Upper lobe of right lung (tissue), 1 donor: ENCODE measurements at regions not wholly inside any gene's neighbourhood (a gene's known extent, or its start where the extent isn't known, plus 50 kb on each side); places are given as distances from the start of the nearest gene placed in this dataset.

Source experiments
- ATAC-seq: fragments of 200-7000 bp; cut with Tn5 transposase; one replicate; pipeline ENCODE4 v1.9.1; 2020; ENCODE audit warnings: mild to moderate bottlenecking, moderate library complexity
- DNase-seq: peaks from one replicate; pipeline ENCODE4 v3.0.0-alpha.2; 2020
- H3K27ac ChIP-seq: fragments of 200-600 bp; one replicate; pipeline ENCODE4 v1.8.0; 2022
- H3K27me3 ChIP-seq: fragments of 200-600 bp; one replicate; pipeline ENCODE4 v1.8.0; 2022; ENCODE audit warnings: mild to moderate bottlenecking
- H3K36me3 ChIP-seq: fragments of 200-600 bp; one replicate; pipeline ENCODE4 v1.8.0; 2022
- H3K4me1 ChIP-seq: fragments of 200-600 bp; one replicate; pipeline ENCODE4 v1.8.0; 2022
- H3K4me3 ChIP-seq: fragments of 200-600 bp; one replicate; pipeline ENCODE4 v1.8.0; 2022; ENCODE audit warnings: mild to moderate bottlenecking
- H3K9me3 ChIP-seq: fragments of 200-600 bp; one replicate; pipeline ENCODE4 v1.8.0; 2022
- CTCF ChIP-seq: fragments of 200-600 bp; IDR thresholded peaks from one replicate; pipeline ENCODE4 v1.8.0; 2022; ENCODE audit warnings: antibody characterized with exemption
- intact Hi-C: fragments of 100-400 bp; cut with DNase I; formaldehyde crosslinking; loops from one replicate; pipeline ENCODE4 v1.11.0; 2022
- donor health status: DM: no; HTN: yes; CAD: no; lungs with severe emphysema.

GRCh38 chr2:41763141-41763540 is 284.7 kb upstream of the PKDCC start:
- no peak for TF ChIP-seq CTCF
- Histone ChIP-seq H3K9me3 (no peaks in the 10 kb centered on the region), H3K27me3 (no peaks in the 10 kb centered on the region), H3K36me3 (no peaks in the 10 kb centered on the region), H3K27ac (no peak overlapping the region), H3K4me3 (no peak overlapping the region), H3K4me1 (no peaks in the 10 kb centered on the region)
- DNase-seq (no peak), ATAC-seq (no peak)
- intact Hi-C loops: no loop called here

DNA sequence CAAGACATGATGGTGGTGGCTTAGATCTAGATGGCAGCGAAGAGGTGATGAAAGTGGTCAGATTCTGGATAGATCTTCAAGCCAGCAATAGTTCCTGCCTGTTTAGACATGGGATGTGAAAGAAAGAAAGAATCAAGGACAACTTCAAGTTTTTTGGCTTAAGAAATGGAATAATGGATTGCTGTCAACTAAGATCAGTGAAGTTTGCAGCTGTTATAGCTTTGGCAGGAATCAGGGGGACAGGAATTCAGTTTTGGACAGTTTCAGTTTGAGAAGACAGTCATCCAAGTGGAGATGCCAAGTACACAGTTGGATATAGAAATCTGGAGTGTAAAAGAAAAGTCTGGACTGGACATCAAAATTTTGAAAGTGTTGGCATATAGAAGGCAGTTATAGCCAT is 283.7 kb upstream of the PKDCC start:
- Histone ChIP-seq H3K4me1 (no peaks in the 10 kb centered on the region), H3K4me3 (no peak overlapping the region), H3K27me3 (no peaks in the 10 kb centered on the region), H3K27ac (no peak overlapping the region), H3K9me3 (no peaks in the 10 kb centered on the region), H3K36me3 (no peaks in the 10 kb centered on the region)
- ATAC-seq (no peak), DNase-seq (no peak)
- TF ChIP-seq CTCF: no peak
- intact Hi-C loops: no loop called here

DNA sequence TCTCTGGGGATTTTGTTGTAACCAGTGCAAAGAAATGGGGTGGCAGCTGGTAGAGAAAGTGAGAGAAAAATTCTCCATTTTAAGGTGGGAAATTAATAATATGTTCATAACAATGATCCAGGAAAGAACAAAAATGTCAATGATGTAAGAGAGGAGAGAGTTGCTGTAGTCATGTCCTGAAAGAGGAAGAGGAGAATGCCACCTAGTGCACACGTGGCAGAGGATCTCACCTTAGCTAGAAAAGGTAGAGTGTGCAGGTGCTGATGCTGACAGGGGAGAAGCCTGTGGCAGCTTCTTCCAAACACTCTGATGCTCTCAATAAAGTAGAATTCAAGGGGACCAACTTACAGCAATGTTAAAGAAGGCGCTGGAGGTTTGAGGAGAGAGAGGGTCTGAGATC is 282.9 kb upstream of the PKDCC start:
- TF ChIP-seq CTCF: no peak
- no peaks in the 10 kb centered on the region for H3K36me3 ChIP-seq
- no peak for ATAC-seq
- H3K27me3 ChIP-seq: peaks cover 5% of the 10 kb centered on the region
- H3K9me3 ChIP-seq: no peaks in the 10 kb centered on the region
- intact Hi-C loops: no loop called here
- no peak for DNase-seq
- no peaks in the 10 kb centered on the region for H3K4me1 ChIP-seq
- H3K4me3 ChIP-seq: no peak overlapping the region
- H3K27ac ChIP-seq: no peak overlapping the region

DNA sequence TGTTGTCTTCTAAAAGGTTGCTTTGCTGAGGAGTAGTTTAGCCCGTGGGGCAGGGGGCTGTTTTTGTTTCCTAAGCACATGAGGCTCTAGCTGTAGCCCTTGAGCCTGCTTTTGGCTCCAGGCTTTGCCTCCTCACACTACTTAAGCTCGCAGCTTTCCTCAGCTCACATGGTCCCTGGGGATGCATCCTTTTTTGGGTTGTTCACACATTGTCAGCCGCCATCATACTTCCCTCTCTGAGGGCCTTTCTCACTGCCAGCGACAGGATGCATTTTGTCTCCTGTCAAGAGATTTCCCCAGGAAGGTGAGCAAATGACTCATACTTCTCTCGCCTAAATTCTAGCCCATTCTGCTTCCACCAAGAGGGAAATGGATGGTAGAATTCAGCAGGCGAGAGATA is 279.5 kb upstream of the PKDCC start:
- Histone ChIP-seq H3K9me3 (no peaks in the 10 kb centered on the region), H3K36me3 (no peaks in the 10 kb centered on the region), H3K27me3 (peaks cover 6% of the 10 kb centered on the region), H3K4me1 (no peaks in the 10 kb centered on the region), H3K4me3 (no peak overlapping the region), H3K27ac (no peak overlapping the region)
- ATAC-seq (no peak), DNase-seq (no peak)
- TF ChIP-seq CTCF: no peak
- intact Hi-C loops: no loop called here

- no peaks in the 10 kb centered on the region for H3K9me3 ChIP-seq
- no peak overlapping the region for H3K4me3 ChIP-seq
- no peaks in the 10 kb centered on the region for H3K36me3 ChIP-seq
- H3K4me1 ChIP-seq: no peaks in the 10 kb centered on the region
- no peak for TF ChIP-seq CTCF
- H3K27ac ChIP-seq: no peak overlapping the region
- intact Hi-C loops: no loop called here
- DNase-seq: no peak
- no peak for ATAC-seq
- H3K27me3 ChIP-seq: peaks cover 6% of the 10 kb centered on the region
Observed at GRCh38 chr2:41771710-41772109, 276.1 kb upstream of the PKDCC start.

DNA sequence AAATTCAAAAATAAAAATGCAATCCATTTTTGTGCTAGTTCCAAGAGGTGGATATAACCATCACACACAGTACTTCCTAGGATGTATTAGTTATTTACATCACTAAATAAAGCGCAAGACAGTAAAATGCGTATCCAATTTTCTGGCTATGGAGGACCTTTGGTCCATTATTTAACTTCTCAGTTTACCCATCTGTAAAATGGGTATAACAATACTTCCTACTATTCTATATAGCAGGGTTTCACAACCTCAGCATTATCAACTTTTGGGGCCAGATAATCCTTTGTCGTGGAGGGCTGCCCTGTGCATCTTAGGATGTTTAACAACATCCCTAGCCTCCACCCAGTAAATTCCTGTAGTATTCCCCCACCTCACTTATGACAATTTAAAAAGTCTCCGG is 275.1 kb upstream of the PKDCC start:
- no peak overlapping the region for H3K4me3 ChIP-seq
- no peak for ATAC-seq
- no peaks in the 10 kb centered on the region for H3K36me3 ChIP-seq
- no peak for TF ChIP-seq CTCF
- no peak for DNase-seq
- peaks cover 6% of the 10 kb centered on the region for H3K27me3 ChIP-seq
- intact Hi-C loops: no loop called here
- no peak overlapping the region for H3K27ac ChIP-seq
- no peaks in the 10 kb centered on the region for H3K9me3 ChIP-seq
- no peaks in the 10 kb centered on the region for H3K4me1 ChIP-seq
